ENCODE measurements at regions not wholly inside any gene's neighbourhood (a gene's known extent, or its start where the extent isn't known, plus 50 kb on each side); places are given as distances from the start of the nearest gene placed in this dataset.

DNA sequence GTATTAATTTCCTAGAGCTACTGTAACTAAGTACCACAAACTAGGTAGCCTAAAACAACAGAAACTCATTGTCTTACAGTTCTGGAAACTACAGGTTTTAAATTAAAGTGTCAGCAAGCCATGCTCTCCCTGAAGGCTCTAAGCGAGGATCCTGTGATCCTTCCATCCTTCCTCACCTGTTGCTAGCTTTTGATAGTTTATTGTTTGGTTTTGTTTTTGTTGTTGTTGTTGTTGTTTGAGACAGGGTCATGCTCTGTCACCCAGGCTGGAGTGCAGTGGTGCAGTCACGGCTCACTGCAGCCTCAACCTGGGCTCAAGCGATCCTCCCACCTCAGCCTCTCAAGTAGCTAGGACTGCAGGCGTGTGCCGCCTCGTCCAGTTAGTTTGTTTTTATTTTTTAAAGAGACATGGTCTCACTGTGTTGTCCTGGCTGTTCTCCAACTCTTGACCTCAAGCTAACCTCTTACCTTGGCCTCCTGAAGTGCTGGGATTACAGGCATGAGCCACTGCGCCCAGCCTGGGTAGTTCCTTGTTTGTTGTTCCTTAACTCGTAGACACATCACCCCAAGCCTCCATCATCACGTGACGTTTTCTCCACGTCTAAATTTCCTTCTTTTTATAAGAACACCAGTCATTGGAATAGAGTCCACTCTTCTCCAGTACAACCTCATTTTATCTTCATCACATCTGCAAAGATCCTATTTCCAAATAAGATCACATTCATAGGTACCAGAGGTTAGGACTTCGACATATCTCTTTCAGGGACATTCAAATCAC is 109.1 kb downstream of the AKR1D1 start:
- TF ChIP-seq CTCF (conservative IDR thresholded peaks at IDR 0.05; ENCODE audit: low read length) (no peak), EZH2phosphoT487 (IDR thresholded peaks at IDR 0.05; ENCODE audit: borderline replicate concordance) (no peak)
